Activated CD8-positive, alpha-beta T cell treated with anti-CD3 and anti-CD28 coated beads, Interleukin-2, amount 10 ng/mL, durations not matched to agents 7 days and 5 days (primary cell): ENCODE measurements at regions not wholly inside any gene's neighbourhood (a gene's known extent, or its start where the extent isn't known, plus 50 kb on each side); places are given as distances from the start of the nearest gene placed in this dataset.
"Not testable (repeated sequence)": the region's sequence is repeated elsewhere in the genome, so short reads cannot be mapped to it uniquely, and the experiment has no call there.

Experiments used
- ATAC-seq: fragments of 150-1000 bp; cut with Tn5 transposase; one replicate; pipeline ENCODE4 v1.10.0; 2021; ENCODE audit warnings: moderate library complexity
- CTCF ChIA-PET: fragments of 350-600 bp; sonication (Branson Sonifier 250); formaldehyde crosslinking; loops from one replicate; lab custom pipeline; 2021; ENCODE audit warnings: antibody characterized with exemption; lab: Charles Lee
- POLR2A ChIA-PET: fragments of 350-600 bp; sonication (Branson Sonifier 250); formaldehyde crosslinking; loops from one replicate; lab custom pipeline; 2021; ENCODE audit warnings: antibody characterized with exemption; lab: Charles Lee
- DNase-seq: peaks from one replicate; pipeline ENCODE4 v3.0.0-alpha.2; 2020
- H3K27ac Mint-ChIP-seq: one replicate; pipeline ENCODE4 v1.8.0; 2021; ENCODE audit warnings: mild to moderate bottlenecking, mixed read lengths
- H3K27me3 Mint-ChIP-seq: one replicate; pipeline ENCODE4 v1.8.0; 2021; ENCODE audit warnings: low read depth, mixed read lengths
- H3K36me3 Mint-ChIP-seq: one replicate; pipeline ENCODE4 v1.8.0; 2021; ENCODE audit warnings: low read depth, mixed read lengths
- H3K4me1 Mint-ChIP-seq: one replicate; pipeline ENCODE4 v1.8.0; 2021; ENCODE audit warnings: low read depth, mixed read lengths
- H3K4me3 Mint-ChIP-seq: one replicate; pipeline ENCODE4 v1.8.0; 2021; ENCODE audit warnings: mild to moderate bottlenecking, mixed read lengths
- H3K9me3 Mint-ChIP-seq: one replicate; pipeline ENCODE4 v1.8.0; 2022; ENCODE audit warnings: mixed read lengths; ENCODE audit not compliant: insufficient read depth

DNA sequence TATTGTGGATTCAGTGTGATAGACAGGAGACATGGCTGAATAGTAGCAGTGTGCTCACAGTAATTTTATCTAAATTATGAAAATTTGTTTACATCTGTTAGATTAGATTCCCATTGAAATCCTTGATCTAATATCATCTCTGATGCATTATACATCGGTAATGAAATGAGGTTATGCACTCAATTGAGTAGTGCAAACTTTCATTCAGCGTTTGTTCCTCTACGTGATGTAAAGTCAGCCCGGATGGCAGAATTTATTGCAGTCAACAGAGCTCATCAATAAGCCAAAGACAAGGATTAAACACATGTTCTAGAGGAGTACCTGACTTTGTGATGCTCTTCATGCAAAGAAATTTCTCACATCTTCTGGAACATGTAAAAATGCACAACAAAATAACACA, 549.2 kb downstream of the GOLGA6L6 start:
- ChIA-PET POLR2A (no interaction called here), CTCF (no interaction called here)
- DNase-seq (no peak), ATAC-seq (no peak)
- H3K27me3 Mint-ChIP-seq, result no peaks in the 10 kb centered on the region
- H3K9me3 Mint-ChIP-seq, result peaks cover 14% of the 10 kb centered on the region
- no peak overlapping the region for H3K27ac Mint-ChIP-seq
- no peak overlapping the region for H3K4me3 Mint-ChIP-seq
- H3K4me1 Mint-ChIP-seq, result no peaks in the 10 kb centered on the region
- no peaks in the 10 kb centered on the region for H3K36me3 Mint-ChIP-seq

DNA sequence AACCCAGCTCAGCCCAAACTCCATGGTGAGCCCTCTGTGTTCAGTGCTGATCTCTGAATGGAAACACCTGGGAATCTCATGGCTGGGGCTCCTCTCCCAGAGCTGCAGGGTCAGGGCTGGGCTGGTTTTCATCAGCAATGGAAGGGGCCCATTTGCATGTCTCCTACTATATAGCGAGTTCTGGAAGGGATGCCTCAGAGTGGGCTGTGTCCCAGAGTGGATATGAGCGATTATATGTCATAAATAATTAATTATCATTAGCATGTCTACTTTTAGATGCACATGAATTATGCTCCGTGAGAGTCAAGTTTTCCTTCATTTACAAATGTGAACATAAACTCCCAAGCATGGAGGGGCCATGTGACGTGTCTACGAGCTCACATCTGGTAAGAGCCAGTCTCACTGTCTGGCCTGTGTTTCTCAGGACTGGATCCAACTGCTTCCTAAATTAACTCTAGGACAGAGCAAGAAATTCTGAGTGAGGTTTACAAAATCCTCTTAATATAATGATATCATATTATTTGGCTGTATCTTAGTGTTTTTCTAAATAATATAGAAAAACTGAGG, 553.4 kb downstream of the GOLGA6L6 start:
- no peaks in the 10 kb centered on the region for H3K36me3 Mint-ChIP-seq
- ATAC-seq (no peak), DNase-seq (no peak)
- CTCF ChIA-PET, result no interaction called here
- H3K4me3 Mint-ChIP-seq, result no peak overlapping the region
- peaks cover 18% of the 10 kb centered on the region for H3K9me3 Mint-ChIP-seq
- POLR2A ChIA-PET, result no interaction called here
- H3K27me3 Mint-ChIP-seq, result no peaks in the 10 kb centered on the region
- H3K27ac Mint-ChIP-seq, result no peak overlapping the region
- H3K4me1 Mint-ChIP-seq, result peaks cover 3% of the 10 kb centered on the region

DNA sequence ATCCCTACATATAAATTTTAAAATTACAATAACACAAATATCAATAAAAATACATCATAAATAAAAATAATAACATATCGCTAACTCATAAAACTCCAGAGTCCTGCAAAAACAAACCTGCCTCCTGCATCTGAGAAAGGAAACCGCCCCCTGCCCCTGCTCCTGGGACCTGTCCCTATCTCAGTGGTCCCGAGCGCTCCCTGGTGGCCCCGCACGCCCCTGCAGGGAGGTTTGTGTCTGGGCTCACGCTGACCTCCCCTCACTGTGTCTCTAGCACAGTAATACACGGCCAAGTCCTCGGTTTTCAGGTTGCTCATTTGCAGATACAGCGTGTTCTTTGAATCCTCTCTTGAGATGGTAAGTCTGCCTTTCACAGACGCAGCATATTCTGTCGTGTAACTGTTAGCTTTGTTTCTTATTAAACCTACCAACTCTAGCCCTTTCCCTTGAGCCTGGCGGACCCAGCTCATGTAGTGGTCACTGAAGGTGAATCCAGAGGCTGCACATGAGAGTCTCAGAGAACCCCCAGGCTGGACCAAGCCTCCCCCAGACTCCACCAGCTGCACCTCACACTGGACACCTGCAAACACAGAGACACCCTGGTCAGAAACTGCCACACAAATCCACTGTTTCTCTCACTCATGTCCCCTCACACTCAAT, 554.1 kb downstream of the GOLGA6L6 start:
- H3K9me3 Mint-ChIP-seq, result peaks cover 21% of the 10 kb centered on the region
- H3K4me1 Mint-ChIP-seq, result peaks cover 3% of the 10 kb centered on the region
- POLR2A ChIA-PET, result no interaction called here
- CTCF ChIA-PET, result no interaction called here
- no peaks in the 10 kb centered on the region for H3K36me3 Mint-ChIP-seq
- H3K27me3 Mint-ChIP-seq, result no peaks in the 10 kb centered on the region
- no peak for ATAC-seq
- H3K4me3 Mint-ChIP-seq, result no peak overlapping the region
- DNase-seq, result no peak
- H3K27ac Mint-ChIP-seq, result no peak overlapping the region

DNA sequence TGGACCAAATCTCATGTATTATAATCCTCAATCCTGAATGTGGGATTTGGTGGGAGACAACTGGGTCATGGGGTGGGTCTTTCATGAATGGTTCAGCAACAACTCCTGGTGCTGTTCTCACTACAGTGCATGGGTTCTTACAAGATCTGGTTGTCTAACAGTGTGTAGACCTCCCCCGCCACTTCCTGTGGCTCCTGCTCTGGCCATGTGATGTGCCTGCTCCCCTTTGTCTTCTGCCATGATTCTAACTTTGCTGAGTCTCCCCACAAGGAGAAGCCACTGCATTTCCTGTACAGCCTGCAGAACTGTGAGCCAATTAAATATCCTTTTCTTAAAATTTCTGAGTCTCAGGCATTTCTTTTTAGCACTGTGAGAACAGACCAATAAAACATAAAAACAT, 557.5 kb downstream of the GOLGA6L6 start:
- Mint-ChIP-seq H3K9me3 (peaks cover 8% of the 10 kb centered on the region), H3K27ac (no peak overlapping the region), H3K4me3 (no peak overlapping the region), H3K36me3 (no peaks in the 10 kb centered on the region), H3K4me1 (peaks cover 3% of the 10 kb centered on the region), H3K27me3 (no peaks in the 10 kb centered on the region)
- DNase-seq (no peak), ATAC-seq (no peak)
- ChIA-PET POLR2A (no interaction called here), CTCF (no interaction called here)

DNA sequence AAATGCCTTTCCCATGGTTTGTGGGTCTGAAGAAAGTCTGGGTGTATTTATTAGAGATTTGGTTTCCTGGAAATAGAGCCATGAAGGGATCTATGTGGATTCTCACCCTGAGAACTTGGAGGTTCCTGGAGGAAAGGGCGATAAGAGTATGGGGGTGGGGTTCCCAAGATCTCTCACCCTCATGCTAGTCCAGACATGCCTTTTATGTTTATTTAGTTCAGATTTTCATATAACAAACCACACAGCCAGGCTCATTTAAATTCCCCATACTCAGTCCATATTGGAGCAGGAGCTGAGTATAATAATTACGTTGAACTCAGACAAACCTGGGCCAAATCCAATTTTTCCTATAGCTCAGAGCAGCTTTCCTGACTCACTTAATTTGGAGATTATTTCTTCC, 566.6 kb downstream of the GOLGA6L6 start:
- ChIA-PET CTCF (no interaction called here), POLR2A (no interaction called here)
- Mint-ChIP-seq H3K27me3 (no peaks in the 10 kb centered on the region), H3K4me1 (no peaks in the 10 kb centered on the region), H3K9me3 (peaks cover 9% of the 10 kb centered on the region), H3K36me3 (no peaks in the 10 kb centered on the region), H3K4me3 (no peak overlapping the region), H3K27ac (no peak overlapping the region)
- DNase-seq (no peak), ATAC-seq (no peak)

DNA sequence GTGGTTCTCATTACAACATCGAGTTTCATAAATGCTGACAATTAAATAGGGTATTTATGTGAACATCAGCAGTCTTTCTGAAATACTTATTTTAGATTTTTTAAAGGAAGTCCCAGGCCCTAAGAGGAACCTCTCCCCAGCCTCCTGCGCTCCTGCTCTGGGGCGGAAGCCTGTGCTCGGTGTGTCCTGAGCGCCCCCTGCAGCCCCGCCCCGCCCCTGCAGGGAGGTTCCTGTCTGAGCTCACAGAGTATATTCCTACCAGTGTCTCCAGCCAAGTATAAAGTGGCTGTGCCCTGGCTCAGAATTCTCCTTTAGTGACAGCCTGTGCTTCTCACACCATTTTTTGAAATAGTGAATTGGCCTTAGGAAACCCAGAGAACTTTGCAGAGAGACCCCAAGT, 567.9 kb downstream of the GOLGA6L6 start:
- POLR2A ChIA-PET, result no interaction called here
- no peak overlapping the region for H3K27ac Mint-ChIP-seq
- DNase-seq (no peak), ATAC-seq (no peak)
- H3K9me3 Mint-ChIP-seq, result peaks cover 9% of the 10 kb centered on the region
- no peaks in the 10 kb centered on the region for H3K4me1 Mint-ChIP-seq
- H3K4me3 Mint-ChIP-seq, result no peak overlapping the region
- no peaks in the 10 kb centered on the region for H3K36me3 Mint-ChIP-seq
- no peaks in the 10 kb centered on the region for H3K27me3 Mint-ChIP-seq
- CTCF ChIA-PET, result no interaction called here

DNA sequence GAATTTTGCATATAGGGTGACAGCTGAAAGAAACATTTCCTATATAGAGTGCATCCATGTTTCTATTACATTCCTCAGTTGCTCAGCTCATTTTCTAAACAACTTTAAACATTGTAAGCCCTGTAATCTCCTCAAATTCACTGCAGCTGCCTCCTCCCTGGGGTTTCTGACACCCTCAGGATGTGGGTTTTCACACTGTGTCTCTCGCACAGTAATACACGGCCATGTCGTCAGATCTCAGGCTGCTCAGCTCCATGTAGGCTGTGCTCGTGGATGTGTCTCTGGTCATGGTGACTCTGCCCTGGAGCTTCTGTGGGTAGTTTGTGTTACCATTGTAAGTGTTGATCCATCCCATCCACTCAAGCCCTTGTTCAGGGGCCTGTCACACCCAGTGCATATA, 569.0 kb downstream of the GOLGA6L6 start:
- H3K27ac Mint-ChIP-seq, H3K4me3 Mint-ChIP-seq, H3K27me3 Mint-ChIP-seq, POLR2A ChIA-PET, ATAC-seq, H3K36me3 Mint-ChIP-seq, CTCF ChIA-PET, H3K4me1 Mint-ChIP-seq: not testable (repeated sequence)
- DNase-seq, result peak; percentile 26
- H3K9me3 Mint-ChIP-seq, result peaks cover 12% of the 10 kb centered on the region

DNA sequence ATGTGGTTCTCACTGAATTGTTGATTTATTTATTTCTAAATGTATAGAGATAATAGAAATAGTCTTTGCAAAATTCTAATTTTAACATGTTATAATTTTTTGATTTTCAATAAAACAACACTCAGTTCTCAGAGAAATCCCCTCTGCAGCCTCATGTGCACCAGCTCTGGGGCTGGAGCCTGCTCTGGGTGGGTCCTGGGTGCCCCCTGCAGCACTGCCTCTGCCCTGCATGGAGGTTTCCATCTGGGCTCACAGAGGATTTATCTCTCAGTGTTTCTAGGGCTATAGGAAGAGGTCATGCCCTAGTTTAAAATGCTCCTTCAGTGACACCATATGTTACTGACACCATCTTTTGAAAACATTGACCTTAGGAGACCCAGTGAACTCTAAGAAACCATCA, 576.0 kb downstream of the GOLGA6L6 start:
- H3K9me3 Mint-ChIP-seq, result peaks cover 23% of the 10 kb centered on the region
- H3K4me3 Mint-ChIP-seq, H3K27ac Mint-ChIP-seq, POLR2A ChIA-PET, DNase-seq, CTCF ChIA-PET, ATAC-seq, H3K36me3 Mint-ChIP-seq, H3K27me3 Mint-ChIP-seq, H3K4me1 Mint-ChIP-seq: not testable (repeated sequence)

DNA sequence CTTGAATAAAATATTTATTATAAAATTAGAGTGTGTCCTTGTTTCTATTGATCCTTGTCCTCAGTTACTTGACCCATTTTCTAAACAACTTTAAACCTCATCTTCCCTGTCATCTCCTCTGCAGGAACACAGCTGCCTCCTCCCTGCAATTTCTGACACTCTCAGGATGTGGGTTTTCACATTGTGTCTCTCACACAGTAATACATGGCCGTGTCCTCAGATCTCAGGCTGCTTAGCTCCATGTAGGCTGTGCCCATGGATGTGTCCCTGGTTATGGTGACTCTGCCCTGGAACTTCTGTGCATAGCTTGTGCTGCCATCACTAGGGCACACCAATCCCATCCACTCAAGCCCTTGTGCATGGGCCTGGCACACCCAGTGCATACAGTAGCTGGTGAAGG, 577.1 kb downstream of the GOLGA6L6 start:
- H3K36me3 Mint-ChIP-seq, CTCF ChIA-PET, POLR2A ChIA-PET, H3K4me1 Mint-ChIP-seq, DNase-seq, H3K4me3 Mint-ChIP-seq, H3K27me3 Mint-ChIP-seq, H3K27ac Mint-ChIP-seq, ATAC-seq: not testable (repeated sequence)
- H3K9me3 Mint-ChIP-seq, result peaks cover 23% of the 10 kb centered on the region

DNA sequence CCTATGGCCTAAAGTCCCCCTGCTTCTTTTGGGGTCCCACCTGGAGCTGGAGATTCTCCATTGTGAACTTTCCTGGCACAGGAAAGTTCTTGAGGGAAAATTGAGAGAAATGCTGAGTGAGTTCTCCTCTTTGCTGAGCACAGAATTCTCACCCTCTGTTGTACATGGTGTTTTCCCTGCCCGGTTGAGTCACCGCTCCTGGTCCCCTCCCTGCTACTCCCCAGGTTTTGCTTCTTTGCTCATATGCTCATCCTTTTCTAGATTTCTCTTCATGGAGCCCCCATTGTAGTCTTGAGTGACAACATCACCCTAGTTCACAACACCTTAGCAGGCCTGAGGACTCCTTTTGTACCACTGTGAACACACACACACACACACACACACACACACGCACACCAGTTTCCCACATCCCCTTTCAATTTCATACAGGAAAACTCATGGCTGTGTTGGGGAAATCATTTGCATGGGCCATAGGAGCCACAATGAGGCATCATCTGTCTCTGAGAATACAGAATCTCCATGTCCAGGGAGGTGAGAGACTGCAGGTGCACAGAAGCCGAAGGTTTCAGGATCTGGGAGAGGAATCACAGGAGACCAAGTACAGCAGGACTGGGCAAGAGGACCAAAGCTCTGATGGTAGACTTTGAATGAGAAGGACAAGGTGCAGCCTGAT, 585.3 kb downstream of the GOLGA6L6 start:
- no peaks in the 10 kb centered on the region for H3K4me1 Mint-ChIP-seq
- ChIA-PET CTCF (no interaction called here), POLR2A (no interaction called here)
- H3K4me3 Mint-ChIP-seq, result no peak overlapping the region
- peaks cover 8% of the 10 kb centered on the region for H3K9me3 Mint-ChIP-seq
- H3K36me3 Mint-ChIP-seq, result no peaks in the 10 kb centered on the region
- no peak overlapping the region for H3K27ac Mint-ChIP-seq
- ATAC-seq, result no peak
- no peaks in the 10 kb centered on the region for H3K27me3 Mint-ChIP-seq
- DNase-seq, result no peak

DNA sequence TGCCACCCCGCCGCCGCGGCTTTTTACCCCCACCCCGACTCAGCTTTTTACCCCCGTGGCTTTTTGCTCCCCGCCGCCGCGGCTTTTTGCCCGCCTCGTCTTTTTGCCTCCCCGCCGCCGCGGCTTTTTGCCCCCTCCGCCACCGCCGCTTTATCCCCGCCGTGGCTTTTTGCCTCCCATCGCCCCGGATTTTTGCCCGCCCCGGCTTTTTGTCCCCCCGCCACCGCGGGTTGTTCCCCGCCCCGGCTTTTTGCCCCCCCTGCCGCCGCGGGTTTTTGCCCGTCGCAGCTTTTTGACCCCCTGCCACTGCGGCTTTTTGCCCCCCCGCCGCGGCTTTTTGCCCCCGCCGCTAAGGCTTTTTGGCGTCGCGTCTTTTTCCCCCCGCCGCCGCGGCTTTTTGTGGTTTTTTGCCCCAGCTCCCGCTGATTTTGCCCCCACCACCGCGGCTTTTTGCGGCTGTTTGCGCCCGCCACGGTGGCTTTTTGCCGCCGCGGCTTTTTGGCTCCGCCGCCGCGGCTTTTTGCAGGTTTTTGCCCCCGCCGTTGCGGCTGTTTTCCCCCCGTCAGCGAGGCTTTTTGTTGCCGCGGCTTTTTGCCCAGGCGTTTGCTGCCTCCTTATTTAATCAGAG, 597.2 kb downstream of the GOLGA6L6 start:
- H3K36me3 Mint-ChIP-seq, result no peaks in the 10 kb centered on the region
- no peaks in the 10 kb centered on the region for H3K4me1 Mint-ChIP-seq
- ChIA-PET POLR2A (no interaction called here), CTCF (no interaction called here)
- ATAC-seq (no peak), DNase-seq (no peak)
- H3K4me3 Mint-ChIP-seq, result no peak overlapping the region
- no peak overlapping the region for H3K27ac Mint-ChIP-seq
- peaks cover 7% of the 10 kb centered on the region for H3K9me3 Mint-ChIP-seq
- no peaks in the 10 kb centered on the region for H3K27me3 Mint-ChIP-seq

DNA sequence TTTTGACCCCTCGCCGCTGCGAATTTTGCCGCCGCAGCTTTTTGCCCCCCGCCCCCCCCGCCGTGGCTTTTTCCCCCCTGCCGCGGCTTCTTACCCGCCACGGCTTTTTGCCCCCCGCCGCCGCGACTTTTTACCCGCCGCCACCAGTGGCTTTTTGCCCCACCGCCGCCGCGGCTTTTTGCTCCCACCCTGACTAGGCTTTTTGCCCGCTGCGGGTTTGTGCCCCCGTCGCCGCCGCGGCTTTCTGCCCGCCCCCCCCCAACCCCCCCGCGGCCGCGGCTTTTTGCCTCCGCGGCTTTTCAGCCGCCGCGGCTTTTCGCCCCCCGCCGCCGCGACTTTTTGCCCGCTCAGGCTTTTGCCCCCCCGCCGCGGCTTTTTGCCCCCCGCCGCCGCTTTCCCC, 598.1 kb downstream of the GOLGA6L6 start:
- DNase-seq, result no peak
- ChIA-PET POLR2A (no interaction called here), CTCF (no interaction called here)
- no peak overlapping the region for H3K27ac Mint-ChIP-seq
- peaks cover 8% of the 10 kb centered on the region for H3K9me3 Mint-ChIP-seq
- H3K36me3 Mint-ChIP-seq, result no peaks in the 10 kb centered on the region
- no peaks in the 10 kb centered on the region for H3K4me1 Mint-ChIP-seq
- H3K4me3 Mint-ChIP-seq, result no peak overlapping the region
- ATAC-seq, result no peak
- no peaks in the 10 kb centered on the region for H3K27me3 Mint-ChIP-seq
